DND-41 (cell line): ENCODE measurements at regions not wholly inside any gene's neighbourhood (a gene's known extent, or its start where the extent isn't known, plus 50 kb on each side); places are given as distances from the start of the nearest gene placed in this dataset.

ENCODE experiments used
- EZH2 ChIP-seq: IDR thresholded peaks from 3 replicates; pipeline ENCODE4 v1.6.1; 2012; ENCODE audit warnings: borderline replicate concordance, low read depth, mild to moderate bottlenecking, moderate library complexity, low read length, inconsistent platforms; ENCODE audit not compliant: severe bottlenecking
- TF ChIP-seq, protein P1 (sequence below): IDR thresholded peaks from 2 replicates; pipeline ENCODE4 v1.5.1; 2012; ENCODE audit warnings: borderline replicate concordance, low read length, moderate library complexity, mild to moderate bottlenecking; ENCODE audit not compliant: poor library complexity, severe bottlenecking; ENCODE audit errors: extremely low read depth

- TF ChIP-seq, protein P1, sequence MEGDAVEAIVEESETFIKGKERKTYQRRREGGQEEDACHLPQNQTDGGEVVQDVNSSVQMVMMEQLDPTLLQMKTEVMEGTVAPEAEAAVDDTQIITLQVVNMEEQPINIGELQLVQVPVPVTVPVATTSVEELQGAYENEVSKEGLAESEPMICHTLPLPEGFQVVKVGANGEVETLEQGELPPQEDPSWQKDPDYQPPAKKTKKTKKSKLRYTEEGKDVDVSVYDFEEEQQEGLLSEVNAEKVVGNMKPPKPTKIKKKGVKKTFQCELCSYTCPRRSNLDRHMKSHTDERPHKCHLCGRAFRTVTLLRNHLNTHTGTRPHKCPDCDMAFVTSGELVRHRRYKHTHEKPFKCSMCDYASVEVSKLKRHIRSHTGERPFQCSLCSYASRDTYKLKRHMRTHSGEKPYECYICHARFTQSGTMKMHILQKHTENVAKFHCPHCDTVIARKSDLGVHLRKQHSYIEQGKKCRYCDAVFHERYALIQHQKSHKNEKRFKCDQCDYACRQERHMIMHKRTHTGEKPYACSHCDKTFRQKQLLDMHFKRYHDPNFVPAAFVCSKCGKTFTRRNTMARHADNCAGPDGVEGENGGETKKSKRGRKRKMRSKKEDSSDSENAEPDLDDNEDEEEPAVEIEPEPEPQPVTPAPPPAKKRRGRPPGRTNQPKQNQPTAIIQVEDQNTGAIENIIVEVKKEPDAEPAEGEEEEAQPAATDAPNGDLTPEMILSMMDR = no peak
- no peak for TF ChIP-seq EZH2
Observed at GRCh38 chr14:61636779-61637178, 58.5 kb upstream of the HIF1A start.
